Medulla oblongata (tissue), 1 donor: ENCODE measurements at regions not wholly inside any gene's neighbourhood (a gene's known extent, or its start where the extent isn't known, plus 50 kb on each side); places are given as distances from the start of the nearest gene placed in this dataset.

ENCODE experiments used
- DNase-seq: peaks from one replicate; pipeline ENCODE4 v3.0.0-alpha.2; 2015; ENCODE audit errors: extremely low spot score

DNA sequence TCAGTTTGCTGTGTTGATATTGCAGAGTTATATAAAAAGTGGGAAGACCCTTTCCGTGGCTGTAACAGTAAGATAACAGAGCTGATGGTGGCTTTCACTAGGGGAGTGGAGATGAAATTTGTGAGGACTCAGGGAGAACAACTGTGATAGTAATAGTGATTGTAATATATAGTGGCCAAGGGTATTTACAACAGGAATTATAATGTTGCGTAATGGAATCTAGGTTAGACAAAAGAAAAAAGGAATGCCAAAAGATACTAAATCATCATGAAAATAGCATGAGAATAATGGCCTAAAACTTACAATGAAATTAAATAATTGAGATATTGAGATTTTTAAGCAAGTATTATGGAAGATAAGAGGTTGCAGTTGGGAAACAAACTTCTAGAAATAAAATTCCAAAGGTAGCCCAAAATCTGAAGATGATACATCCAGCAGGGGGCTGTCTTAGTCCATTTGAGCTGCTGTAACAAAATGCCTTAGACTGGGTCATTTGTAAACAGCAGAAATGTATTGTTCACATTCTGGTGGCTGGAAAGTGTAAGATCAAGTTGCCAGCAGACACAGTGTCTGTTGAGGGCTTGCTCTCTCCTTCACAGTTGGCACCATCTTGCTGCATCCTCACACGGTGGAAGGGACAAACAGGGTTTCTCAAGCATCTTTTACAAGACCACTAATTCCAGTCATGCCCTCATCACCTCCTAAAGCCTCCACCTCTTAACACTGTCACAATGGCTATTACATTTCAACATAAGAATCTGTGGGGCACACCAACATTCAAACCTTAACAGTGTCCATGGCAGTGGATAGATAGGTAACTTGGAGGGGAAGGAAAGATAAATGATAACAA is 711.2 kb downstream of the MRPL39 start:
- peak; percentile 27 for DNase-seq

DNA sequence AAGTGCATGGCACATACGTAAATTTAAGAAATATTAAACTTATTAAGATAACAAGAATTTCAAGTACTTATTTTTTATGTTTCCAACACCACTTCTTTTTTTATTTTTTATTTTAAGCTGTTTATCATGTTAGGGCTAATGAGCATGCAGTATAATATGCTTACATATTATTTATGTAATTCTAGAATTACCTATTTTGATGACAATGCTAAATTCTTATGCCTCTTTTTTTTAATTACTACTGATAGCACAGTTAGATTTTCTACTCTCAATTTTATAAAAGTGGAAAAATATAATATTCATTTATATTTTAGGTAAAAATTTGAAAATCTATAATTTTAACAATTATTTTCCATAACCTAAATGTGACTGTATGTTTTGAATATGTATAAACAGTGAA is 713.0 kb downstream of the MRPL39 start:
- no peak for DNase-seq

DNA sequence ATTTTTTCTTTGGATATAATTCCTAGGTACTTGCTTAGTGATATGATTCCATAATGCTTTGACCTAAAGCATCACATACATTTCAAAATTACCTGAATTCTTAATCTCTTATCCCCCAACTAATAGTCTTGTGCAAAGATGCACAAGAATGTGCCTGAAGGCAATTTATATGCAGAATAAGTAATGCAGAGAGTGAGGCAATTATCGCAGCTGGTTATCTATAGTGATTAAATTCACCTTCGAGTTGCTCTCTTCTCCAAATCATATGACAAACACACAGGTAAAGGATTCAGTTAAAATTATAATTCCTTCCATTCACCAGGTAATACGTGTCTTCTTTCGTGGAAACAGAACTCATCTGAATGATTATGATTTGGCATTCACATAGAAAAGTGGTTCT is 717.3 kb downstream of the MRPL39 start:
- DNase-seq: no peak

DNA sequence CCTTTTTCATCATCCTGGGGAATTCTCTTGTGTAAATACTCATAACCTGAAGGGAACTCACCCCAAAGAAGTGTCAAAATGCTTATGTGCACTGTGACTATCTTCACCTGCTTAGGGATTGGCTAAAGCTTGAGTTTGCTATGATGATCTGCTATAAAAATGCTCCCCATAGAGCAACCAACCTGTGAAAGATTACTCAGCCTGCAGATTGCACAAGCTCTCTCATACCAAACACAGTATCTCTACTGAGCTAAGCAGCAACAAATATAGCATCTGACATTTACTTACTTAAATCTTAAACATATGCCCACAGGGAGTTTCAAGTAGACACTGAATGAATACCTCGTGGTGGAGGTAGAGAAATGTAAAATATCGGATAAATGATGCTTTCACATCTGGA is 725.8 kb downstream of the MRPL39 start:
- no peak for DNase-seq

DNA sequence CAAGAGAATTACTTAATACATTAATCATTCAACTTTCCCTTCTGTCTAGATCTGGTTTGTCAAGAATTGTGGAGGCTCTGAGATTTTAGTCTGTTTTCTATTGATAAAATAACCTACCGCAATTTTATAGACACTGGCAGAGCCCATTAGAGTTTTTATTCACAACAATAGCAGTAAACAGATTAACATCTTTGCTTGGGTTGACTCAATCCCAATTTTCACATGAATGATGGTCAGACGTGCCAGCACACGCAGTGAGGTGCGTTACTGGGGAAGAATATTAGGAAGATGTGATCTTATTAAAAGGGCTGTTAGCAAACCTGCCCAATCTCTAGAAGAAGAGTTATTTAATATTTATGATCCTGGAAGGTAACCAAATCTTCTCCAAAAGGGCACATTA is 736.6 kb downstream of the MRPL39 start:
- no peak for DNase-seq

DNA sequence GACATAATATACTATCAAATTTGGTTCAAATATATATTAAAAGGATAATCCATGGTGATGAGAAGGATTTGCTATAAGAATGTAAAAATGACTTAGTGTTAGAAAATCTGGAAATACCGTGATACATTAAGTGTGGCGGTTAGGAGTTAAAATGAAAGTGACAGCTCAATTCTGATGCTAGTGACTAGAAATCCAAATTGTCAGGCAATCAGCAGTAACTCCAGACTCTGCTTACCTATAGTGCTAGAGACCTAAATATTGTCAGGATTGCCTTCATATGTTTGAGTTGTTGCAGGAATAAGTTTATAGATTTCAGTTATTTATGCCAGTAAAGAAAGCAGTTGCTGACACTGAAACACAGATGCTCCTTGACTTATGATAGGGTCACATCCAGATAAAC is 737.4 kb downstream of the MRPL39 start:
- no peak for DNase-seq

DNA sequence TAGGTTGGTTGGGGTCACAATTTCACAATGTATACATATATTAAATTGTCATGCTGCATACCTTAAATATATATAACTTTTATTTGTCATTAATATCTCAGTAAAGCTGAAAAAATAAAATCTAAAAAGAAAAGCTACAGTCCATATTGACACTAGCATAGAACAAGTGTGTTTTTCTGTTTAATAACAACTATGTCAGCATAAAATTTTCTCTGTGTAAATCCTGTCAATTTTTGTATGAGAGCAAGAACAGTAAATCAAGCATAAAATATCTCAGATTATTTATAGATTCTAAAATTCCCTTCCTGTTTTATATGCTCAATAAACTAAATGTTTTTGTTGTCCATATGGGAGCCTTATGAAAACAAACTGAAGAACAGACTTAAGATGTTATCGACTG is 739.2 kb downstream of the MRPL39 start:
- no peak for DNase-seq

DNA sequence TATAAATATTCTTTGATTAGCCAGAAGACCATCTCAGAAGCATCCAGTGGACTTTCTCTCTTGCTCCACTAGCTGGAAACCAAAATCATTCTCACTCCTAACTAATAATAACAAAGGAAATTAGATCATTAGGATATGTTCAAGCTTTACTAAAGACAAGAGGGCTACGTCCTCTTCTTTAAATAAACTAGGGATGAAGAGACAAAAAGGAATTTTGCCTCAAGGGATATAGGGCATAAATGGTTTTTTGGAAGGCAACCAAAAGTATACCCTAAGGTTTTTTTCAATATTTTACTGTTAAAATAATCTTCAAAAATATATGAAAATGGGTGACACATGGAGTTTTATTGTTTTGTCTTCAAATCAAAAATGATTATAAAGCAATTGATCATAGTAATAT is 745.8 kb downstream of the MRPL39 start:
- DNase-seq: no peak

DNA sequence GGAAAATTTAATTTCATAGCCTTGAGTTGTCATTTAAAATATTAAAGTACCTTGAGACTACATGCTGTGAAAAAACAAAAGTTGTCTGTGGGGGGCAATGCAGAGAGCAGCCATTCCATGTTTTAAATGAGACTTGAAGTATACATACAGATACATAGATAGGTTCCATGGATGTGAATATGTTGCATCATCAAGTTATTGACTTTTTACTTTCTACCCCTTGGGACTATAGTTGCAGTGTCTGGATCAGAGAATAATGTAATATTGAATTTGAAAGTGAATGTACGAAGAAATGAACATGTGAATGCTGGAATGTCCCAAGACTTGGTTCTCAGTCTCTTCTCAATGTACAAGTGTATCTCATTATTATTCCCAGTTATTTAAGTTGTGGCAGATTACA is 751.0 kb downstream of the MRPL39 start:
- DNase-seq: no peak

DNA sequence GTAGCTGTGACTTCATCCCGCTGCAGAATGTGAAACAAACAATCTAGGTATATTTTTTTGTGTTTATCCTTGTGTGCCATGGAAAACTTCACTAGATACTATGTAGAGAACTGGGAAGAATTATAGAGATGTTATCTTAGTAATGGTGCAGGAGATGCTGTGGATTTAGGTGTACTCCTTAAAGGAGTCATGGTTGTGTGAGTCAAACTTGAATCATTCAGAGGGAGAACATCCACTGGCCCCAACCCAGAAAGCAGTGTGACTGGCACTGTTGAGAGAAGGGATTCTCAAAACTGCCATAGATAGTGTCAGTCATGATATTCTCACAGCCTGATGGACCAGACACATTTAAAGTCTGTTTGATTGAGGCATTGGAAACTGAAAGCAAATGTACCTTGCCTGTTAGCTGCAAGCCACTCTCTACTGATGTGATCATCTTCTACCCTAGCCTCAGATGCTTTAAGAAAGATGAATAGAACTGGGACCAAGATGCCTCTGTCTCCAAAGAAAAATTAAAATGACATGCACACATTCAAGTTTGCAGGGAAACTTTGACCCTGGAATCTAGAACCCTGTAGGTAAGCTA is 754.6 kb downstream of the MRPL39 start:
- DNase-seq: no peak

DNA sequence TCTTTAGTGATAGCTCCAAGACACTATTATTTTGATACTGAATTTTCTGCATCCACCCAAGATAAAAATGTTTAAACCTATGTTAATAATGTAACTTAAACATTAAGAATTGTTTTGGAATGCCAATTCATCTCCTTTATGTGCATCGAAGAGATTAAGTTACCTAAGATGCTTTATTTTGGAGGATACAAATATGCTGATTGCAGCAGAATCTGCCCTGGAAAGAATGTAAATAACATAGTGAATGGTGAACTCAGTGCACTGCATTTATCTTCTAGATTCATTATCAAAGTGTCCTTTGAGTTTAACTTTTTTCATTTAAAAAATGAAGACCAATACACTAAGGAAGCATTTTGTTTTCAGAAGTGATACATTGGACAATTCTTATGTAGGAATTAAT is 757.2 kb downstream of the MRPL39 start:
- DNase-seq: no peak

DNA sequence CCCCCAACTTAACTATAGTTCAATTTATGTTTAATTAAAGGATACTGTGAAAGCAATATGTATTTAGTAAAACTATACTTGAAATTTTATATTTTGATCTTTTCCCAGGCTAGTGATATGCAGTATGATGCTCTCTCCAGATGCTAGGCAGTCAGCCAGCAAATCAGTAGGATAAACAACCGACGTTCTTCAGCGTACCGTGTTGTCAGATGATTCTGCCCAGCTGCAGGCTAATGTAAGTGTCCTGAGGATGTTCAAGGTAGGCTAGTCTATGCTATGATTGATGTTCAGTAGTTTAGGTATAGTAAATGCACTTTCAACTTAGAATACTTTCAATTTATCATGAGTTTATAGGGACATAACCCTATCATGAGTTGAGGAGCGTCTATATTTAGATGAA is 762.6 kb downstream of the MRPL39 start:
- DNase-seq: no peak

DNA sequence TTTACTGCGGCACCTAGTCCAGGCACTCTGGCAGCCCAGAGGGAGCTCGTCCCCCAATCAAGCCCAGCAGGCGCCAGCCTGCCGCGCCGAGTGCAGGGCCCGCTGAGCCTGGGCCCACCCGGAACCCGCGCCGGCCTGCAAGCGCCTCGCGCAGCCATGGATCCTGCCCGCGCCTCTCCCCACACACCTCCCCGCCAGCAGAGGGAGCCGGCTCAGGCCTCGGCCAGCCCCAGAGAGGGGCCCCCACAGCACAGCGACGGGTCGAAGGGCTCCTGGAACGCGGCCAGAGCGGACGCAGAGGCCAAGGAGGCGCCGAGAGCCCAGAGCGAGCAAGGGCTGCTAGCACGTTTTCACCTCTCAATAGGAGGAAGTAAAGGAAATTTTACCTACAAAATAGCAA is 767.0 kb downstream of the MRPL39 start:
- no peak for DNase-seq

DNA sequence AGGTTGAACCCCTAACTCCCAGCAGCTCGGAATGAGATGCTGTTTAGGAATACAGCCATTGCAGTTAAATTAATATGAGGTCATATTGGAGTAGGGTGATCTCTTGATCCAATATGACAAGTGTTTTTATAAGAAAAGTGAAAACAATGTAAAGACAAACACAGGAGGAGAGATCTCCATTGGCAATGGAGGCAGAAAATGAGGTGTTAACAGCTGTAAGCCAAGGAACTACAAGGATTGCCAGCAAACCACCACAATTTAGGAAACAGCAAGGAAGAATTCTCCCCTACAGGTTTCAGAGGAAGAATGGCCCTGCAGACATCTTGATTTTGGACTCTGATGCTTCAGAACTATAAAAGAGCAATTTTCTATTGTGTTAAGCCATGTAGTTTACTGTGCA is 774.3 kb downstream of the MRPL39 start:
- no peak for DNase-seq

DNA sequence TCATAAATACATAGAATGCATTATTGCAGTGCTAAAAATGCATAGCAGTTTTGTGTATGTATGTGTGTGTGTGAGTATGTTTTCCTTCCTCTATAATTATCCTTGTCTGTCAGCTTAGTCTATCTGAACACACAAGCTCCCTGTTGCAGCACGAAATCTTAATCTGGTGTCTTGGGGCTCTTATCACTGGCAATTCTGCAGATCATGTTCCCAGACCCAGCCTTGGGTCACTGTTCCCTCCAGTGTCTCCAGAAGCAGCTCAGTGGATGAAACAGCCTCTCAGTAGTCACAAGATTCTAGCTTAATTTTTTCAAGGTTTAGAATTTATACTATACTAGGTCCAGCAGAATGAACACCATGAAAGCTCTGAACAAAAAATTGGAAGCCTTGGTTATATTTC is 777.9 kb downstream of the MRPL39 start:
- DNase-seq: no peak

DNA sequence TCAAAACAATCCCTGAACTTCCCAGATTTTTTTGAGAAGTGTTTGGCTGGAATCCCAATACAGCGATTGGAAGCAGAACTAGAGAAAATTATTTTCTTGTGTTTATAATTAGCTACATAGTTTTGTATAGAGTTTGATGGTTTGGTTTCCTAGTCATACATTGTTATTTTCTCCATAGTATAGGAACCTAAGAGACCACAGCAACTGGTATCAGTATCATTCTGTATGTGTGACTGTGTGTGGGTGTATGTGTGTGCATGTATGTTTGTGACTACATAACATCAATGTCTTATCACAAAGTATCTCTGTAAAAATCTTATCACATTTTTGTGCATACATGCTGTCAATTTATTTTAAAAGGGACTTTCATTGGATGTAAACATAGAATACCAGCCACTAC is 780.5 kb downstream of the MRPL39 start:
- no peak for DNase-seq

DNA sequence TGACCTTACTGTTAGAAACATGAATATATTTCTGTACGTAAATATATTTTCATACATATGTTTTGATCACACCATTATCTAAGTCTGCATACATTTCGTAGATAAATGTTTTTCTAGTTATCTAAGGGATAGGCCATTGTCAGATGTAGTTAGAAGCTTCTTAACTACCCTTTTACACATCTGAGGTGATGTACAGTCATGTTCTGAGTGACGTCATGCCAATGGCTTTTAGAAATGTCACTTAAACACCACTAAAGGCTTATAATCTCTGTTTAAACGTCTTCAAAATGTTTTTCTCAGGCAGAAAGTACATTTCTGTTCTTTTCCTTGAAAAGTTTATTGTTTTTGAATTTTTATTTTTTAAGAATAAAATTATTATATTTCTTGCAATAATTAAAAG is 781.9 kb downstream of the MRPL39 start:
- DNase-seq: no peak

DNA sequence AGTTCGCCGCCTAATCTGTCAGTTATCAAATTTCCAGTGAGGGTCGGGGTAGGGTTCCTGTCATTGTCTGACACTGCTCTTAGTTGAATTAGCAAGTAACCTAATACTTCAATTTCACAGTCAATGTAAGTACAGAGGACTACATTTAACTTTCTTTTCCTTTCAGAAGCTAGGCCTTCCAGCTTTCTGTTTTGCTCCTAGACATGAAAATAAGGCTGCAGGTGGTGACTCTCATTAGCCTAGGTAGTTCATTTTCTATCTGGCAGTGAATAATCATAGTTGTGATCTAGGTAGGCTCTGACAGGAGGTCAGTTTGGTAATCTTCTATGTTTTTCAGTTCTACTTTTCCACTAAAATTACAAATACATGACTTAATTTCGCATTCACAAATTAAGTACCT is 783.1 kb downstream of the MRPL39 start:
- no peak for DNase-seq

DNA sequence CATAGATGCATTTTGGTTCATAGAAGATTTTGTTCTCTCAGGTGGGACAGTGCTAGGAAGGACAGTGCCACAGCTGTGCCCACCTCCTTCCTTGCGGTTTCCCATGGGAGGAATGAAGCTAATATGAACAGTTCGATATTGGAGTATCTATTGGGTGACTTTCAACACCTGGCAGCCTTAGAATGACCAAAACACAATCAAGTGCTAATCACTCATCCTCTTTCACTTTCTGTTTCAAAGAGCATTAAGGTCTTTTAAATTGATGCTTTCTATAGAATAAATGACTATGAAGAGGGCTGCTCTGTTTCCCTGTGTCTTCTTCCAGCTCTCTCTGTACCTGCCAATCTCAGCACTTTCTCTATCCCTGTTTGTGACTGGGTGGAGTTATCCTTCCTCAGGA is 784.0 kb downstream of the MRPL39 start:
- DNase-seq: no peak

DNA sequence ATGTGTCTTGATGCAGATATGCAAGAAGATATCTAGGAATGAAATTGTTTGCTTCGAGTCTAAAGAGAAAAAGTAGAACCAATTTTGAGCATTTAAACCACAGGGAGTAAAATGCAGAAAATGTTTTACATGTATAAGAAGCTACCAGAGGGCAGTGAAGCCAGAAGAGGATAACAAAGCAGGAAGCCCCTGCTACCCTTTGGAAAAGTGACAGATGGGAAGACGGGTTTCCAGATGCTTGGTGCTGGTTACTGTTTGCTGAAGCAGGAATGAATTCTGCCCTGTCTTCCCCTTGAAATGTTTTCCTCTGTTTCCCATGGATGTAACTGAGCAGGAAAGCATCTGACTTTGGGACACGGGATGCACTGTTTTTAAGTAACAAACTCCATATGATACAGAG is 822.2 kb downstream of the MRPL39 start:
- DNase-seq: no peak

DNA sequence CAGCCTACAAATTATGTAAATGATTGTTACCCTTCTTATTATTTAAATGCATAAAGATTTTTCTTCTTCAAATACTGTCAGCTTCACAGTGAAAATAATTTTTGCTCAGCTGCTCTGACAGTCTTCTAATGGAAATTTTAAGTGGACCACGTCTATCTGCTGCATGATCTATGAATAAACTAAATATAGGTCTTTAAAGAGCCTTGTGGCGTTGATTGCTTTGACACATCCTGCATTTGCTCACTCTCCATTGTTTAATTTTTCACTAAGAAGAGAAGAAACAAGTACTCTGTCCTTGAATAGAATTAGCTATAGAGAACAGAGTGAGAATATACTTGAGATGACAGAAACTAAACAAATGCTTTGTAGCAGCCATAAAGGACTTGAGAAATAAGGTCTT is 826.1 kb downstream of the MRPL39 start:
- no peak for DNase-seq

DNA sequence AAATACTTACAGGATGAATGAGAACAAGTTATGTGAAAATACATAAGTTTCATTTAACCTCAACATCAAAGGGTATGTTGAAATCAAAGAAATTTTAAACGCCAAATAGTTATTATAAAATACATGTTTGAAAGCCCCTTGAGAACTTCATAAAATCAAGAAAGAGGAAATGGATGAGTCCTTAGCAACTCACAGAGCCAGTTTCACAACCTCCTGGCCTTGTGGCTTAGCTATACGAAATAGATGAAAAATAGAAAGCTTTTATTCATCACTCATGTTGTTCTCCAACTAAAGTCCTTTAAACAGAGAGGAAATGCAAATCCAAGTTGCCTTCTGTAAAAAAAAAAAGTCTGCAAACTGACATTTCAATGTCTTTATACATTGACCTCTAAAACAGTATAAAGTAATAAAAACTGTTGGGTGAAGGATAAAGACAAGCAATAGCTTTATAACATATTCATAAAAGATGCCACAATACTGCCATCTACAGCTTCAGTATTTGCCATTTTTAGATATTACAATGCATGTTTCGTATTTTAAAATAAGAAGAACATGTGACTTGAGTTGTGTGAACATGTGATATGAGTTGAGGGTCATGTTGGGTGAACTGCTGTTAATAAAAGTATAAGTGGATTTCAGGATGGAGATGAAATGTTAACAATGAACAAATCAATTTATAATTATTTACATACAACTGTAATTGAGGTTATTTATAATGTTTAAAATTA is 847.8 kb downstream of the MRPL39 start:
- no peak for DNase-seq

DNA sequence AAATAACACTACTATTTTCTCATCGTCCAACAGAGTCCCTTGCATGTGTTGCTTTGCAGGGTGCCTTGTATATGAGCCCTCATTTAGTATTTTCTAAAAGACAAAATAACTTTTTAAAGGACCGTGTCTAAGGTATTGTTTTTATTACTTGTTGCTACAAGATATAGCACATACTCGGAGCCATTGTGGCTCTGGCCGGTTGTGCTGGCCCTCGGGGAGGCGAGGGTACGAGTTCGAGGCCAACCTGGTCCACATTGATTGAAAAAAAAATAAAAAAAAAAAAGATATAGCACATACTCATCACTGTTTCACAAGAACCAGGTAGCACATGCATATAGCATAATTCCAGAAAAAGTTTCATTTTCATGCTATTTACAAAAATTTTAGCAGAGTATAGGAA is 869.2 kb downstream of the MRPL39 start:
- DNase-seq: no peak
